Gastrocnemius medialis (tissue), 4 donors: ENCODE measurements at regions not wholly inside any gene's neighbourhood (a gene's known extent, or its start where the extent isn't known, plus 50 kb on each side); places are given as distances from the start of the nearest gene placed in this dataset.

Experiments used
- ATAC-seq, 2 donors: fragments of 150-250 bp; one replicate each; pipeline ENCODE4 v1.9.1; 2016
- DNase-seq, 2 donors: peaks; one replicate each; pipeline ENCODE4 v3.0.0-alpha.2; 2019
- H3K27ac ChIP-seq, 4 donors: fragments of 200-600 bp; sonication (generic); 1 replicate in 1 of 4; 2 replicates in 3 of 4; pipeline ENCODE4 v1.5.1; 2016 to 2018; ENCODE audit warnings: mild to moderate bottlenecking in 2 of 4, moderate library complexity in 1 of 4
- H3K27me3 ChIP-seq, 3 donors: fragments of 200-600 bp; sonication (generic) in 2 of 3; 1 replicate in 1 of 3; 2 replicates in 2 of 3; pipeline versions ENCODE4 v1.5.1 to v1.6.0; 2016 to 2019; ENCODE audit warnings: mild to moderate bottlenecking in 1 of 3, moderate library complexity in 1 of 3
- H3K36me3 ChIP-seq, 2 donors: fragments of 200-600 bp; sonication (generic) in 1 of 2; one replicate each; pipeline ENCODE4 v1.5.1; 2017 to 2018
- H3K4me1 ChIP-seq, 2 donors: fragments of 200-600 bp; sonication (generic) in 1 of 2; one replicate each; pipeline ENCODE4 v1.5.1; 2016 to 2017; ENCODE audit warnings: mild to moderate bottlenecking in 2 of 2
- H3K4me3 ChIP-seq, 4 donors: fragments of 200-600 bp; sonication (generic) in 3 of 4; 1 replicate in 1 of 4; 2 replicates in 3 of 4; pipeline ENCODE4 v1.5.1; 2016 to 2019; ENCODE audit warnings: mild to moderate bottlenecking in 2 of 4
- H3K9me3 ChIP-seq, 3 donors: fragments of 200-600 bp; sonication (generic) in 2 of 3; 1 replicate in 1 of 3; 2 replicates in 2 of 3; pipeline ENCODE4 v1.5.1; 2016 to 2019
- POLR2A ChIP-seq, 2 donors: fragments of 450-650 bp; IDR thresholded peaks; one replicate each; pipeline ENCODE4 v1.6.1; 2017; ENCODE audit warnings: antibody characterized with exemption in 2 of 2, mild to moderate bottlenecking in 2 of 2, moderate library complexity in 2 of 2
- in situ Hi-C, 4 donors: fragments of 200-750 bp; cut with MboI; loops; one replicate each; pipeline versions ENCODE4 v1.15.0 to v1.8.0; 2017; ENCODE audit warnings: low sequenced_read_pairs in 4 of 4
- intact Hi-C: fragments of 100-400 bp; cut with DNase I; formaldehyde crosslinking; loops from one replicate; pipeline ENCODE4 v1.15.1; 2023; ENCODE audit warnings: low total_unique reads
- TF ChIP-seq, protein P1 (sequence below), 5 experiments: fragments of 450-650 bp in 3 of 5; fragments of 200-600 bp in 2 of 5; sonication (generic) in 2 of 5; IDR thresholded peaks in 4 of 5; conservative IDR thresholded peaks in 1 of 5; 1 replicate in 4 of 5; 2 replicates in 1 of 5; pipeline ENCODE4 v1.5.1; 2016 to 2019; ENCODE audit warnings: antibody characterized with exemption in 5 of 5, mild to moderate bottlenecking in 3 of 5, moderate library complexity in 3 of 5

DNA sequence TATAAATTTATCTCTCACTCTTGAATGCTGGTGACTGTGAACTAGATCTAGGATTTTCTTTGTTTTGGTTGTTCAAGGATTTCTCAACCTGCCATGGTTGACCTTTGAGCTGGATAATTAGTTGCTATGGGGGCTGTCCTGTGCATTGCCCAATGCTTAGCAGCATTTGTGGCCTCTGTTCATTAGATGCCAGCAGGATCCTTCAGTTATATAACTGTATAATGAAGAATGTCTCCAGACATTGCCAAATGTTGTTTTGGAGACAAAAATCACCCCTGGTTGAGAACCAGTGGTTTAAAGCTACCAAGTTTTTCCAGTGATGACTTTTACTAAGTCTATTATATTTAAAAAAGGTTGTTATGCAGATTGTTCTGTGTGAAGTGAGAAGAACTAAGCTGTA is 147.9 kb upstream of the STXBP6 start:
- H3K36me3 ChIP-seq = no peaks in the 10 kb centered on the region
- no peaks in the 10 kb centered on the region for H3K4me1 ChIP-seq
- no peaks in the 10 kb centered on the region for H3K27me3 ChIP-seq
- DNase-seq (no peak), ATAC-seq (no peak)
- in situ Hi-C loops = no loop called here
- no peak overlapping the region for H3K4me3 ChIP-seq
- intact Hi-C loops = no loop called here
- TF ChIP-seq, protein P1, sequence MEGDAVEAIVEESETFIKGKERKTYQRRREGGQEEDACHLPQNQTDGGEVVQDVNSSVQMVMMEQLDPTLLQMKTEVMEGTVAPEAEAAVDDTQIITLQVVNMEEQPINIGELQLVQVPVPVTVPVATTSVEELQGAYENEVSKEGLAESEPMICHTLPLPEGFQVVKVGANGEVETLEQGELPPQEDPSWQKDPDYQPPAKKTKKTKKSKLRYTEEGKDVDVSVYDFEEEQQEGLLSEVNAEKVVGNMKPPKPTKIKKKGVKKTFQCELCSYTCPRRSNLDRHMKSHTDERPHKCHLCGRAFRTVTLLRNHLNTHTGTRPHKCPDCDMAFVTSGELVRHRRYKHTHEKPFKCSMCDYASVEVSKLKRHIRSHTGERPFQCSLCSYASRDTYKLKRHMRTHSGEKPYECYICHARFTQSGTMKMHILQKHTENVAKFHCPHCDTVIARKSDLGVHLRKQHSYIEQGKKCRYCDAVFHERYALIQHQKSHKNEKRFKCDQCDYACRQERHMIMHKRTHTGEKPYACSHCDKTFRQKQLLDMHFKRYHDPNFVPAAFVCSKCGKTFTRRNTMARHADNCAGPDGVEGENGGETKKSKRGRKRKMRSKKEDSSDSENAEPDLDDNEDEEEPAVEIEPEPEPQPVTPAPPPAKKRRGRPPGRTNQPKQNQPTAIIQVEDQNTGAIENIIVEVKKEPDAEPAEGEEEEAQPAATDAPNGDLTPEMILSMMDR (IDR thresholded peaks at IDR 0.05 in 4 of 5, conservative IDR thresholded peaks at IDR 0.05 in 1 of 5) = no peak
- no peak for TF ChIP-seq POLR2A (IDR thresholded peaks at IDR 0.05)
- no peak overlapping the region for H3K27ac ChIP-seq
- H3K9me3 ChIP-seq = no peaks in the 10 kb centered on the region

DNA sequence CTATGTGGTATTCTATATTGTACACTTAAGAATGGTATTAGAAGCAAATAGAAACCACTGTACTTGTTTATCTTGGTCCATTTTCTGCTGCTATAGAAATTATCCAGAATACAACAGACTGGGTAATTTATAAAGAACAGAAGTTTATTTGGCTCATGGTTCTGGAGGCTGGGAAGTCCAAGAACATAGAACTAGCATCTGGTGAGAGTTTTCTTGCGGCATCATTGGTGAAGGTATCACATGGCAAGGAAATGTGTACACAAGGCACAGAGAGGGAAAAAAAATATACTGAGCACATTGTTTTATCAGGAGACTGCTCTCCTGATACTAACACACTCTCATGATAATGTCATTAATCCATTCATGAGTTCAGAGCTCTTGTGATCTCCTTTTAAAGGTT is 130.3 kb upstream of the STXBP6 start:
- ATAC-seq (no peak), DNase-seq (no peak)
- H3K9me3 ChIP-seq = no peaks in the 10 kb centered on the region
- no peak overlapping the region for H3K4me3 ChIP-seq
- no peaks in the 10 kb centered on the region for H3K4me1 ChIP-seq
- intact Hi-C loops = no loop called here
- TF ChIP-seq, protein P1 (IDR thresholded peaks at IDR 0.05 in 4 of 5, conservative IDR thresholded peaks at IDR 0.05 in 1 of 5) = no peak
- TF ChIP-seq POLR2A (IDR thresholded peaks at IDR 0.05) = no peak
- in situ Hi-C loops = no loop called here
- no peaks in the 10 kb centered on the region for H3K36me3 ChIP-seq
- H3K27ac ChIP-seq = no peak overlapping the region
- H3K27me3 ChIP-seq = no peaks in the 10 kb centered on the region

DNA sequence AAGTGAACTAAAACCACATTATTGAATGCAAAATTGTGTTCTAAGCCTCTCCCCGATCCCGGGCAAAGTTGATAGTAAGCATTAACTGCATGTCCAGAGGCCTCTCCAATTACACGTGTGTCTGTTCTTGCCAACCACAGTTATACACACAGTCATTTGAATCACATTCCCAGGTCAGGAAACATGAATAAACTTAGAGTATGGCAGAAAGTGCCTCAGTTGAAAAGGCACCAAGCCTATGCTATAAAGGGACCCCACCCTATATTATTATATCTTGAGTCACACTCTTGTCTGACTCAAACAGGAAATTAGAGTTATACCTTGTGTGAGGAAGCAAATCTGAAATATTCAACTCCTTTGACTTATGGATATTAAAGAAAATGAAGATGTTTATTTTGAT is 128.3 kb upstream of the STXBP6 start:
- no peak for TF ChIP-seq POLR2A (IDR thresholded peaks at IDR 0.05)
- no peaks in the 10 kb centered on the region for H3K4me1 ChIP-seq
- H3K36me3 ChIP-seq = no peaks in the 10 kb centered on the region
- no peak overlapping the region for H3K4me3 ChIP-seq
- H3K9me3 ChIP-seq = no peaks in the 10 kb centered on the region
- intact Hi-C loops = no loop called here
- no peaks in the 10 kb centered on the region for H3K27me3 ChIP-seq
- no peak for DNase-seq
- in situ Hi-C loops = no loop called here
- ATAC-seq = no peak
- no peak overlapping the region for H3K27ac ChIP-seq

DNA sequence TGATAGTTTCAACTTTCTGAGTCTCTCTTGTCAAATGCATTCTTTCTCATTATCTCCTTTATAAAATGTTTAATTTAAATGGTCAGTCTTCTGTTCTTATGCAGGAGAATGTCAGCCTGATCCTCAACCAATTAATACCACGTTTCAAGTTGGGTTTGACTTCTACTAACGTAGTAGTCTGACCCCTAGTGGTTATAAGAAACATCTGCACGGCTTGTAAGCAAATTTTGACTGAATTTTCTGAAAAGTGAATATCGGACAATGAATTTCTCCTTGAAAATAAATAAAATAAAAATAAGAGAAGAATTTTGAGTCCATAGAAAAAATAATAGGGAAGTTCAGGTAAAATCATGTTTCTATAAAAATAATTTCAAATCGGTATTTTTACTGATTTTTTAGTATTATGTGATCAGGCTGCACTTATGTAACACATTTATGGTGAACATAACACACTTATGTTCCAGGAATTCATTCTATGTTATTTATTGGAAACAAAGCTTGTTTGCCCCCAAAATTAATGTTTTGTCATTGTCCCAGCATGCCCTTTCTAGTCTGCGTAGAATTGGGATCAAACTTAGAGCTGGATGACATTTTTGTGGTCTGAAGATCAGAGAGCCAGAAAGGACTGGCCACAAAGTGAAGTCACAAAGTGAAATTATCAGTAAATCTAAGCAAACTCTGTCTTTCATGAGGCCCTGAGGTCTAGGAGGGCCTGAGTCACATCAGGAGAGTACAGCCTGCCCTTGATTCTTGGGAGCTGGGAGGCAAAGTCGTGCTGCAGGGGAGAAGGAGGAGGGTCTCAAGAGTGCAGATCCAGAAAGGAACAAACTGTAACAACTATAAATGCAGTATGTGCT is 101.2 kb upstream of the STXBP6 start:
- Histone ChIP-seq H3K36me3 (no peaks in the 10 kb centered on the region), H3K4me1 (no peaks in the 10 kb centered on the region), H3K27ac (no peak overlapping the region), H3K4me3 (no peak overlapping the region), H3K27me3 (no peaks in the 10 kb centered on the region), H3K9me3 (no peaks in the 10 kb centered on the region)
- in situ Hi-C loops (loop anchor here in 2 of 4 donors (5.0 to 10.0 kb wide), 2 partner anchors 416 to 419 kb away; no protein-coding TSS in a partner anchor), intact Hi-C loops (loop anchor here (5.0 kb wide), 1 partner anchor 419 kb away; no protein-coding TSS in a partner anchor)
- DNase-seq (no peak), ATAC-seq (no peak)
- TF ChIP-seq, protein P1 (IDR thresholded peaks at IDR 0.05 in 4 of 5, conservative IDR thresholded peaks at IDR 0.05 in 1 of 5) = peak; percentile 27 to 71 (median 42)
- TF ChIP-seq POLR2A (IDR thresholded peaks at IDR 0.05) = no peak

DNA sequence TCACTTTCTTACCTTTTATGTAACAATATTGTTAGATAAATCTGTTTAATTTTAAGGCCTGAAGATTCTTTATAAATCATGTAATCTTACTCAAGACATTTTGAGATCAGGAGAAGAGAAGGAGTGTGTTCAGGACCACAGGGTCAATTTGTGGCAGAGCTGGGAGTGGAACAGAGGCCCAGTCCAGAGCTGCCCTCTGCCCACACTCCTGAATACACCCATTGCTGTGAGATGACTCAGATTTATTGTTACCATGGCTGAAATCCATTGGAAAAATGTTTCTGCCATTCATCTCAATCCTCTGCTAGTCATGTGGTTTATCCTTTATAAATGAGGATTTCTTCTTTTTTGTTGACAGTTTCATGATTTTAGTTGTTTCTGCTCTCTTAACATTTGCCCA is 100.5 kb upstream of the STXBP6 start:
- intact Hi-C loops = loop anchor here (5.0 kb wide), 1 partner anchor 418 kb away; no protein-coding TSS in a partner anchor
- Histone ChIP-seq H3K4me3 (no peak overlapping the region), H3K4me1 (no peaks in the 10 kb centered on the region), H3K36me3 (no peaks in the 10 kb centered on the region), H3K9me3 (no peaks in the 10 kb centered on the region), H3K27me3 (no peaks in the 10 kb centered on the region), H3K27ac (no peak overlapping the region)
- in situ Hi-C loops = loop anchor here in 2 of 4 donors (5.0 to 10.0 kb wide), 2 partner anchors 416 to 418 kb away; no protein-coding TSS in a partner anchor
- DNase-seq (no peak), ATAC-seq (no peak)
- TF ChIP-seq, protein P1 (IDR thresholded peaks at IDR 0.05 in 4 of 5, conservative IDR thresholded peaks at IDR 0.05 in 1 of 5) = no peak
- no peak for TF ChIP-seq POLR2A (IDR thresholded peaks at IDR 0.05)
